Medulla oblongata (tissue), 1 donor: ENCODE measurements at regions not wholly inside any gene's neighbourhood (a gene's known extent, or its start where the extent isn't known, plus 50 kb on each side); places are given as distances from the start of the nearest gene placed in this dataset.

Experiments
- DNase-seq: peaks from one replicate; pipeline ENCODE4 v3.0.0-alpha.2; 2015; ENCODE audit errors: extremely low spot score

DNA sequence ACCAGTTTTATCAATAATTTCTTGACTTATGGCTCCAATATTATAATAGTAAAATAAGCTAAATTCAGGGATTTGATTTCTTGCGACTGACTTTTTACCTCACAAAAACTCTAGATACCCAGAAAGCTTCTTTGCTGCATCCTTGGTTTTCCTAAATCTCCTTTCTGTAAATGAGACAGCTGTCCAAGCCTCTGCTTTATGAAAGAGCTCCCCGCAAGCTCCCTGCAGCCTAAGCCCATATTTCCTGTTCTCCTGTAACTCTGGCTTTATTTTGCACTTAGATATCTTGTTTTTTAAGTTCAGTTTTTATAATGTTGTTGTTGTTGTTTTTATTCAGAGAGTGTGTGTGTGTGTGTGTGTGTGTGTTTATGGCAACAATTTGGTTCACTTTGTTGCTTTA, 361.7 kb upstream of the PKDCC start:
- DNase-seq, result no peak

DNA sequence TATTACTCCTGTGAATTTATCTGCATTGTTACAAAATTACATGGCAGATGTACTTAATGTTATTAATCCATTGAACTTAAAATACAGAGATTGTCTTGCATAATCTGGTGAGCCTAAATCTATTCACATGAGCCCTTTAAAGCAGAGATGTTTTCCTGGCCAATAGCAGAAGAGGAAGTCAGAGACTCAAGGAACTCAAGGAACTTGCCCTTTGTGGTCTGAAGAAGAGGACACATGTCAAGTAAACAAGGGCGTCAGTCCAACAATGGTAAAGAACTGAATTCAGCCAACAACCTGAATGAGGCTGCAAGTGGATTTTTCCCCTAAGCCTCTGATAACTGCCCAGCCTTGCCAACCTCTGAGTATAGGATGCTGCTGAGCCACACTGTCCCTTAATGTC, 356.3 kb upstream of the PKDCC start:
- peak; percentile 36 for DNase-seq

DNA sequence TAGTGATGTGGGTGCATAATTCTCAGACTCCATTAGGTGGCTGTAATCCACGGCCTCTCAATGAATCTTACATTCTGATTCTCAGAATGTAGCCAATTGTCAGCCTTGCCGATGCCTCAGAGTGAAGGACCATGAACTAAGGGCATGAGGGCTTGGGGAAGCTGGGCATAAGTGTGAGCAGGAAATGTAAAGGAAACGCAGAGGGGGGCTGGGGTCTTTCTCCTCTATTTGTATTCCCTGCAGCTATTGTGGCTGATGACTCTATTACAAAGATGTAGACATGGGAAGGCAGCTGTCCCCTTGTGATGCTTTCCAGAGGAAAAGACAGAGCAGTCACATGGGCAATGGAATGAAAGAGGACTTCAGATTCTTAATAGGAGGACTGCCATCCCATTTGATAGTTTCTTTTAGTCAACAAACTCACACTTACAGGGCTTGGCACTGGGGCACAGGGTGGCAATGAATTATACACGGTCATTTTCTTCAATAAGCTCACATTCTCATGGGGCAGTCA, 353.2 kb upstream of the PKDCC start:
- DNase-seq, result peak; percentile 24

DNA sequence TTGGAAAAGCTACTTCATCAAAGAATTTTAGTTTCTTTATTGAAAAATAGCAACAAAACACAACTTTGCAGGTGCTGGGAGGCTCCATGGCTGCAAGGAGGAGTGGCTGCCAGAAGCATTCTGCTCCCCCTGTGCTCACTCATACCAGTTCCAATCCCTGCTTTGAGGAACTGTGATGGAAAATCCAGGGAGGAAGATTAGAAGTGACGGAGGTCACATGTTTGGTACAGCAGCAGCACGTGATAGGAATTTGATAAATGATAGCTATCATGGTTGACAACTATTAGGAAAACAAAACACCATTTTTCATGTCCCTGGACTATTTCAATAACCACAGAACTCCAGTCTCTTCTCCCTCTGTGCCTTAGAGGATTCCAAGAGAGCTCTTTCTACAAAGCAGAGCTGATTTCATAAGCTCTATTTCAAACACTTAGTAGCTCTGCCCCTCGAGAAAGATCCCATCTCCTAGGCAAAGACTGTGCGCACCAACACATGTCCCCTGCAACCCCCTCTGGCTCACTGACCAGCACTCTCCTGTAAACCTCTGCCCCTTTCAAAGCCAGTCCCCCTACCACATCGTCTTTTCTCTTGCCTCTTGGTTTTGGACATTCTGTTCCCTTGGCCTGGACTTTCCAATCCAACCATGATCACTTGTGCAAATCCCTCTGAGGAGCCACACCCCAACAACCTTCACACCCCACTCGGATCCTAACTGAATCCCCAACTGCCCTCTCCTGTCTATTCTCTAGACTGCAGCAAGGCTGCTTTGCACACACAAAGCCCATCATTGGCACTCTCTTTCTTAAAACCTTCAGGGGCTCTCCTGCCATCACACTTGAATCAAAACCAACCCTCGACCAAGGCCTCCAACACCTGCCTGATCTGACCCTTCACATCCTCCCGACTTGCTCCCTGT, 352.4 kb upstream of the PKDCC start:
- DNase-seq, result no peak

DNA sequence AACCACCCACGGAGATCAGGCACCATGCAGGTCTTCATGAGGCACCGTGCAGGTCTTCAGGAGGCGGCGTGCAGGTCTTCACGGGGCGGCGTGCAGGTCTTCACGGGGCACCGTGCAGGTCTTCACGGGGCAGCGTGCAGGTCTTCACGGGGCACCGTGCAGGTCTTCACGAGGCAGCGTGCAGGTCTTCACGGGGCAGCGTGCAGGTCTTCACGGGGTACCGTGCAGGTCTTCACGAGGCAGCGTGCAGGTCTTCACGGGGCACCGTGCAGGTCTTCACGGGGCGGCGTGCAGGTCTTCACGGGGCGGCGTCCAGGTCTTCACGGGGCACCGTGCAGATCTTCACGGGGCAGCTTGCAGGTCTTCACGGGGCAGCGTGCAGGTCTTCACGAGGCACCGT, 350.4 kb upstream of the PKDCC start:
- no peak for DNase-seq

DNA sequence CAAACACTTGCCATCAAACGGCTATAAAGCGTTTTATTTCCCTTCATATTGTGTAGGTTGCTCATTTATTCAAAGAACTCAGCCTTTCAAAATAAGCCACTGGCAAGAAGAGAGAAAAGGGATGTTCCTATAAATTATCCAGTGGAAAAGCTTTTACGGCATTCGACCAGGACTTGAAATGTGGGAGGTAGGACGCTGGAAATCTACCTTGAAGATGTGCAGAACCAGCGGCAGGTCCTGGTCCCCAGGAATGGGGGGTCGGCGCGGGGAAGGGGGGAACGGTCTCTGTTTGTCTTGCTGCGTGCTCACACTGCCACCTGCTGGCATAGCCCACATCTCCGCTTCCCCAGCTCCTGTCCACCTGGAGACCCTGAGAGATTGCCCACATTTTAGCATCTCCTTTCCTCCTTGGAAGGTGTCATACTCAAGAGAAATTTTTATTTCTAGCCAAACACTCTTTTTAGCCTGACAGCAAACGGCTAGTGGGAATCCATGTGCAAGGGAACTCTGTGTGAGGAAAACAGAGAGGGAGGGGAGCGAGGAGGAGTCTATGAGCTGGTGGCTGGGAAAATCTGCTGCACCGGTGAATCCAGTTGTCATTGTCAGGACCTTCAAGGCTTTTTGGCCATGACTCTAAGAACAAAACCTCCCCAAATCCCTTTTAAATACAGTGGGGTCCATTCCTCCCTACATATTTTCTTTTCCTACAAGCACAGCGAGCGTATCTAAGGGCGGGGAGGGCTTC, 349.0 kb upstream of the PKDCC start:
- peak; percentile 30 for DNase-seq

DNA sequence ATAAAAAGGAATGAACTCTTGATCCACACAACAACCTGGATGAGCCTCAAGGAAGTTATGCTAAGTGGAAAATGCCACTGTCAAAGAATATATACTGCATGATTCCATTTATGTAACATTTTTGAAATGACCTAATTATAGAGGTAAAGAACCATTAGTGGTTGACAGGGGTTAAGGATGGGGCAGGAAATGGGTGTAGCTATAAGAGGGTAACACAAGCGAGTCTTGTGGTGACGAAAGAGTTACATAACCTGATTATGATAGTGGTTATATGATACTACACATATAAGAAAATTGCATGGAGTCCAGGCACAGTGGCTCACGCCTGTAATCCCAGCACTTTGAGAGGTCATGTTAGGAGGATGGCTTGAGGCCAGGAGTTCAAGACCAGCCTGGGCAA, 346.6 kb upstream of the PKDCC start:
- DNase-seq, result no peak

DNA sequence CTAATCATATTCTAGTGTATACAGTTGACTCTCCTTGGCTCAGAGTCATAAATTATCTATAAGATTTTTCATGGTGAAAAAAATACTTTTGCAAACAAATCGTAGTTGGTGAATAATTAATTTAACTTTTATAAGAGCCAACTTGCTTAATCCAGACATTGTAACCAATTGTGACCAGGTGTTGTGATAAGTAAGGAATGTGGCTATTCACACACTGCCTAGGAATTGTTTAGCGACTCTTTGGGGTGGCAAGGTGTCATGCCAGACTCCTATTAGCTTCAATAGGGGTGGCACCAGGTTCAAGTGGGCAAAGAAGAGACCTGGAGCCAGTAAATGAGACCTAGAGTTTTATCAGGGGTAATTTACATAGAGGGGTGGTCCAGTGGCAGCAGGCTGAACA, 344.7 kb upstream of the PKDCC start:
- no peak for DNase-seq

DNA sequence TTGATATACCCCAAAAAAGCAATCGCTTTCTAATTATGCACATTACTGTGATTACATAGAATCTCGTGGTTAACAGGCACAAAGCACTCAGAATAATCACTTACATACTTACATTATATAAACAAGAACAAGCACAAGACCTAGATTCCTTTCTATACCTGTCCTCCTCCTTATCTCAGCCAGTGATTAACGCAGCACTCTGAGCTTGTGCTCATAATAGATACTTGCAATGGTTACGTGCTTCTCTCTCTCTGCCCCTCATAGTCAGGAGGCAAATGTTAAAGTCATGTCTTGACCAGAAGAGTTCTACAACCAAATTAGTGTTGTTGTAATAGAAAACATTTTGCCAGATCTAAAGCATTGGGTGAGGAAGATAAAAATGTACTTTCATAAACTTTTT, 342.2 kb upstream of the PKDCC start:
- DNase-seq, result no peak

DNA sequence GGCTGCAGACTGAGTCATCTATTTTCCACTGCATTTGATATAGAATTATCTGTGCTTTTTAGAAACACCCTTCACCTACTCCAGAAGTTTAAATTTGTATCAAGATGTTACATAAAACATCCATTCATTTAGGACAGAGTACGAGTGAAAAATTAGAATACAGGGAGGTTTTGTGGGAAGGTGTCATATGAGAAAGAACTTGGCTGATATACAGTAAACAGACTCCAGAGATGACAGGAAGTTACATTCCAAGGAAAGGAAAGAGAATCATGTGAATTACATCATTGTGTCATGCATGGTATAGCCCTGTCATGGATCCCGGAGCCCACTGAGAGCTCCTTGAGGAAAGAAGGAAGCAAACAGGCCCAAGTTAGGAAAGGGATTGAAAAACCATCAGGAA, 341.5 kb upstream of the PKDCC start:
- DNase-seq, result no peak

DNA sequence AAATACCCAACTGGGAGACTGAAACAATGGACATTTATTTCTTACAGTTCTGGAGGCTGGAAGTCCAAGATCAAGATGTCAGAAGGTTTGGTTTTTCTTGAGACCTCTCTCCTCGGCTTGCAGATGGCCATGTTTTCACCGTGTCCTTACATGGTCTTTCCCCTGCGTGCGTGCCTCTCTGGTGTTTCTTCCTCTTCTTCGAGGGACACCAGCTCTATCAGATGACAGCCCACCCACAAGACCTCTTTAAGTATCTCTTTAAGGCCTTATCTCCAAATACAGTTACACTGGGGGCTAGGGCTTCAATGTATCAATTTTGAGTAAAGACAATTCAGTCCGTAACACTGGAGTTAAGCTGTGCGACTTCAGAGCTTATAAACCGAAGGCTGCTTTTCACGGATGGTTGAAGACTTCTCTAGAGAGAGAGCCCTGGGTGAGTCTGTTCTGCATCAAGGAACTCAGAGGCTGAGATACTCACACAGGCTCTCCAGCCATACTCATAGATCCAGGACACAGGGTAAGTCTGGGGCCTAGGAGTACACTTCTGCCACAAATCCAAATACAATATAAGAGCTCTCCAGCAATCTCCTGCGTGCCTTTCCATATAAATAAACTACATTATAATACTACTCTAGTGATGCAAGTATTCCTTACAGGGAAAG, 339.9 kb upstream of the PKDCC start:
- no peak for DNase-seq

DNA sequence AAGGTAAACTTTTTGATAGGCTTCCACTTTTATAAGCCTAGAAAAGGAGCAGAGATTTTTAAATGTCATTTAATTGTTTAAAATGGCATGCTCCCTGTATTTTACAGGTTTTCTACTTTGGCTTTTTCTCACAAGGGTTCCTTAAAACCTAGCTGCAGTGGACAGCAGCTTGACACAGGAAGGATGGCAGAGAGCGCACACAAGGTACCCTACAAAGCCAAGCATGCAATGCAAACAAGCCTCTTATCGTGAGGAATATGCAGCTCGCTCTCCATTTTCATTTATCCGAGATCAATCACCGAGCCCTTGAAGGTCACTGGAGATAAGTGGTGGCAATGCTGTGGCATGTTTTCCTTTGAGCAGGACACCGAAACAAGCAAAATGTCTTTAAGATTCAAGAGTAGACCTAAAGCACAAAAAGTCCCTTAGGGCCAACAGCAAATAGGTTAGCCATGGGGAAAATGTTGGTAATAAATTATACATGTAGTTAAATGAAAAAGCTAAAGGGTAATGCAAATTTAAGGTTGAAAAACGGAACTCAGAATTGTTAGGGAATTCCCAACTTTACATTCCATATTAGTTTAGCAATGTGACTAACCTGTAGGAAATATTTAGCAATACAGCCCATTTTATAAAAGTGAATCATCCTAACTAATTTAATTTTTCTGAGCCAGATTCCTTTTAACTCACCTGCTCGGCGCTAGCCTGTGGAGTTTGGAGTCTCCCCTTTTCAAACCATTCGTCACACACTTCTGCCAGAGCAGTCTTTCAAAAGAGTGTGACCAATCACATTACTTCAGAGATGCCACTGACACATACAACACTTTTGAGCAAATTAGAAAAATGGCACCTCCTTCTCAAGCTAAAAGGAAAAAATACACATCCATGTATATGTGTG, 337.9 kb upstream of the PKDCC start:
- no peak for DNase-seq

DNA sequence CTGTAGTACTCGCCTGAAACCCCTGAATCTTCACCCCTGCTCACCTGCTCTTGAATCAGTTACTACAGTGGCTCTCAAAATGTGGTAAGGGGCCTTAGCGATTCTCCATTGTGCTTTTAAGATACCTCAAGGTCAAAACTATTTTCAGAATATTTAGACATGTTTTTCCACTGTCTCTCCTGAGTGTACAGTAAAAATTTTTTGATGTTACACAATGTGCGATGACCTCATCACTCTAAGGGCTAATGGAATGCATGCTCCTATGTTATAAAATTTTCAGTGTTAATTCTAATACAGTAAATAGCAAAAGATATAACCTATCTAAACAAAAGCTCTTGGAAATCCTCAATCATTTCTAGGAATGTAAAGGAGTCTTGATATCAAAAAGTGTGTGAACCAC, 336.9 kb upstream of the PKDCC start:
- DNase-seq, result no peak

DNA sequence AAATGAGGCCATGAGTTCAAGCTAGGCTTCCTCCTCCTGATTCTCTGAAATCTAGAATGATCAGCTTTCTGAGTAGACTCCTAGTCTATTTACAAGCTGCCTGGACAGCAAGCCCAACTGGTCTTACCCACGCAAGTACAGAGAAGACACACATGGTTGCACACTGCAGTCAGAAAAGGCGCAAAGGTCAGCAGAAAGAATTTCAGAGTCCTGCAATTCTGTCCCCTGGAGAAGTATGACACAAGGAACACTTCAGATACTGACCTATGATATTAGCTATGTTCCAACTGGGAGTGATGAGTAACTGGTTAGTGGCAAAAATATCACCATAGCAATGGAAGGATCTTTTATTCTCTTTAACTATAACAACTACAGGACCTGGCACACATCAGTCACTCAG, 336.1 kb upstream of the PKDCC start:
- DNase-seq, result no peak

DNA sequence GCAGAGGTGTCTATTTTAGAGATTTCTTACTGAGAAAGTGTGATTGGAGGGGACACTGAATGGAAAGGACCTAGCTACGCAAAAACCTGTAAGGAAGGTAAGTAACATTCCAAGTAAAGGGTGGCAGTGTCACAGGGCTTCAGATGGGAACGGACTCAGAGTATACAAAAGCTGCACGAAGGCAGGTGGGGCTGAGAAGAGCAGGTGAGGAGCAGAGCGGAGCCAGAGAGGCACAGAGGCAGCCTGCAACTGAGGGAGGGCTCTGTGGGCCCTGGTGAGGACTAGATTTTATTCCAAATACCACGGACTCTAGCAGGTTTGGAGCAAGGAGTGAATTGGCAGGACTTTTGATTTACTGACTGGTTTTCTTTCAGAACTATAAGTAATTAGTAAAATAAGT, 331.3 kb upstream of the PKDCC start:
- no peak for DNase-seq

DNA sequence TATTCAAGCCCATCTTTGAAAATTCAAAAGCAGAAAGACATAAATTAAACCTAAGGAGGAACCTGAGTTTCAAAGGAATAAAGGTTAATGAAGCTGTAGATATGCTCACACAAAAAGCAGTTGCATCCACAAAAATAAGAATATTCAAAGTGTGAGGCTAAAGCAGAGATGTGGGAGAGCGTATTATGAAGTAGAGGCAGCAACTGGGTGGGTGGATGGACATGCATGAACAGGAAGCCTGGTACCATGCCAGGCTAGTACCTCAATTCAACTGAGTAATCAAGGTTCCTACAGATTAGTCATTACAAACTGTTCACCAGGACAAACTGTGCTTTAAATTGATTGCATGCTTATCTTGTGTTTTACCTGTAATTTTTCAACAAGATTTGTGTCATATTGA, 330.0 kb upstream of the PKDCC start:
- DNase-seq, result no peak

DNA sequence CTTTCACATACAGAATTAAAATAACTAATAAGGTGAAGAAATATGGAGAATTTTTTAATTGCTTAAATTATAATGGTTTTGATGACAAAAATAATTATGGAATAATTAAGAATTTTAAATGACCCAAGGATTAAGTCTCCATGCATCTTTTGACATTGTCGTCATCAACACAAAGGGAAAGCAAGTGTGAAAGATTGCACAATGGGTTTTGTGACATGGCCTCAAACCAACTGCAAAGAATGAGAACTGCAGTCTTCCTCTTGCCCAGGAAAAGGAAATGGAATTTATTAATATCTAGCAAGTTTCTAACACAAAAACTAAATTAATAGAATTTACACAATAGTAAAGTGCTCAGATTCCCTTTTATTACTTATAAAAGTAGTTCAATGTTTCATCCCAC, 329.1 kb upstream of the PKDCC start:
- no peak for DNase-seq

DNA sequence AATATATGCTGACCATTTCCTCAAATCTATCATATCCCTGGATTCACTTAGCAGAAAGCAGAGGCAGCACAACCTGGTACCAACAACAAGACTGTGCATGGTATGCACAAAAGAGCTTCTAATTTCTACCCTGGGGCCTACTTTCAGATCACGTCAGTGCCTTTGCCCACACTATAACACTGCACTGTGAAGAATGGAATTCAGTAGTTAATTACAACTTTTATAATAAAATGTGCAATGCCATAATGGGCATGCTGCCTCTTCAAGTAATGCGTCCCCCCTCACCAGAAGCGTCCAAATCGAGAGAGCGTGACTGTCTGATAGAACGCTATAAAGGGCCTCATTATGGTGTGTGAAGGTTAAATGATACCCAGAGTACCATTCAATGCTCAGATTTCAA, 328.1 kb upstream of the PKDCC start:
- DNase-seq, result no peak

DNA sequence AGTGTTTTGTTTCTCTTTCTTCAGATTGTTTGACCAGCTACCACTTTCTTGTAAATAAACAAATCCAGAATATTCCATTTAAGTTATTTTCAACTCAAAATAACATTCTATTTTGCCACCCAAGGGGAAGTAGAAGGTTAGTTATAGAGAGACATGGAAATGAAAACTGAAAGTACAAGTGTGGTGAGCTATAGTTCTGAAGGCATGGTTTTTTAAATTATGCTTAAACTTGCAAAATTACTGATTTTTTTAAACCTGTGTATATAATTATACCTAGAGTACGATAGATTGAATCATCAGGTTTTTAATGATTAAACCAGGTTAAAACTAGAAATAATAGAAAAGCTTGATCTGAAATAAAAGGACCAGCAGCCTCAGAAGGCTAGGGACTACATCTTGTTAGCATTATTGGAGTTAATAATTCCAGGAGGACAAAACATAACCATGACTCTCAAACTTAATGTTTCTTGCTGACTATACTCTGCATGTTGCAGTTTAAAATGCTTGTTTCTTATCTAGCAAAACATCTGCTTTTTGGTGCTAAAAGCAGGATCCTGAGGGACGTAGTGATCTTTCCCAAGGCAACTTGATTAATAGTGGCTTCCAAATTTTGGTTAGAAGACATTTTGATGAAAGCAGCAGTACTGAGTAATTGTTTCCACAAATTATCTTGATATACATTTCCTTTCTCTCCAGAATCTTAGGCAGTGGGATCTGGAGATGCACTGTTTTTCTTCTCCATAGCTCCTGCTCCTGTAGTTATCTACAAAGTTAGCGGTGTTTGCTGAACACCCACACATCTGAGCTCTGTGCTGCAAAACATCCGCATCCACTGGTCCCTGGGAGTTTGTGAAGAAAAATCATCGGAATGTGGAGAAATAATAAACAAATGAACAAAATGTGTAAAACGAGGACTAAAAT, 327.2 kb upstream of the PKDCC start:
- DNase-seq, result no peak

DNA sequence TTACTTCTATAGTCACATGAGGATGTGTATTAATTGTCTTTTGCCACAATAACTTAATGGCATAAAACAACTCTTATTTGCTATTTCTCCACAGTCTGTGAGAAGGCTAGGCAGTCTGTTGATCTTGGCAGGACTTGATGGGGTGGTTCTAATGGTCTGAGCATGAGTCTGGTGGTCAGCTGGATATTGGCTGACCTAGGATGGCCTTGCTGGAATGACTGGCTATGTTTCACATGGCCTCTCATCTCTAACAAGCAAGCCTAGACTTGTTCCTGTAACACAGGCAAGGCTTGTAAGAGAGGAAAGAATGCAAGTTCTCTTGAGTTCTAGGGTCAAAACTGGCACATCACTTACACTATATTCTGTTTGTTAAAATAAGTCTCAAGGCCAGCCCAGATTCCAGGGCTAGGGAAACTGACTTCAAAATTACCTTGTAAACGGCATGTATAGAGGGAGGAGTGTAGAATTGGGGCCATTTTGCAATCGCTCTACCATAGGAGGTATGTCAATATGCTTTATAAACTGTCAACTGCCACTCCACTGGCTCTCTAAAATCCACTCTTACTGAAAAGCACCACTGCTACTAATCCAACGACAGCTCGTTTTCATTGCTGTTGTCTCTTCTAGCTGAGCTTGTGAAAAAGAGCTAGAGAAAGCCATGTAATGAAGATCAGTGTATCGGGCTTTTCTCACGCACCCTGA, 325.0 kb upstream of the PKDCC start:
- DNase-seq, result no peak
